GM12878 (cell line): ENCODE measurements at regions not wholly inside any gene's neighbourhood (a gene's known extent, or its start where the extent isn't known, plus 50 kb on each side); places are given as distances from the start of the nearest gene placed in this dataset.

Experiments used
- ATAC-seq: fragments of 200-7000 bp; cut with Tn5 transposase; 3 replicates; pipeline ENCODE4 v1.9.1; 2020; ENCODE audit warnings: mild to moderate bottlenecking, moderate library complexity
- BruUV-seq: library from RNA; stranded (reverse); fragments of 400-500 nt; replicated peaks from 2 replicates; lab custom pipeline; 2021; lab: Mats Ljungman, UMichigan
- CTCF ChIA-PET: fragments of 300-600 bp; sonication (Branson Sonifier 250); formaldehyde crosslinking; extraction: SDS; loops from one replicate; lab custom pipeline; 2021; ENCODE audit warnings: inconsistent platforms; lab: Yijun Ruan, JAX
- POLR2A ChIA-PET: fragments of 350-600 bp; formaldehyde crosslinking; extraction: SDS; loops from one replicate; lab custom pipeline; 2021; ENCODE audit warnings: inconsistent platforms; lab: Charles Lee
- RAD21 ChIA-PET: fragments of 300-600 bp; sonication (Branson Sonifier 250); formaldehyde crosslinking; loops from one replicate; lab custom pipeline; 2023; ENCODE audit warnings: antibody characterized with exemption; ENCODE audit not compliant: unreplicated experiment; lab: Charles Lee
- SMC1A ChIA-PET: fragments of 300-600 bp; sonication (Branson Sonifier 250); formaldehyde crosslinking; loops from one replicate; lab custom pipeline; 2023; ENCODE audit not compliant: unreplicated experiment, uncharacterized antibody; lab: Charles Lee
- DNase-seq: peaks from one replicate; pipeline ENCODE4 v3.0.0-alpha.2; 2011; ENCODE audit warnings: low read depth, low spot score
- FAIRE-seq: peaks from 3 replicates; lab custom pipeline; 2011; peaks lifted over from hg19 to GRCh38; lab: Jason Lieb, UNC
- H2AFZ ChIP-seq: 2 replicates; pipeline ENCODE4 v1.6.0; 2011; ENCODE audit warnings: low read depth, low read length, control low read depth; ENCODE audit not compliant: control insufficient read depth
- H3K27ac ChIP-seq: 2 replicates; pipeline ENCODE4 v1.5.1; 2011; ENCODE audit warnings: control low read depth; ENCODE audit not compliant: control insufficient read depth, insufficient read depth
- H3K27me3 ChIP-seq, 2 experiments: replicated peaks in 1 of 2; 2 replicates each; pipeline versions ENCODE4 v1.6.0 to v1.6.1; 2011; ENCODE audit warnings: low read length in 1 of 2; ENCODE audit not compliant: control insufficient read depth in 2 of 2, insufficient read depth in 2 of 2
- H3K36me3 ChIP-seq, 2 experiments: 2 replicates each; pipeline ENCODE4 v1.5.1; 2011; ENCODE audit warnings: low read length in 1 of 2; ENCODE audit not compliant: control insufficient read depth in 2 of 2, insufficient read depth in 2 of 2
- H3K4me1 ChIP-seq: 2 replicates; pipeline ENCODE4 v1.6.1; 2011; ENCODE audit warnings: mild to moderate bottlenecking, low read length, moderate library complexity, mixed read lengths; ENCODE audit not compliant: control insufficient read depth, insufficient read depth
- H3K4me2 ChIP-seq: 2 replicates; pipeline ENCODE4 v1.6.0; 2011; ENCODE audit warnings: control low read depth; ENCODE audit not compliant: control insufficient read depth, insufficient read depth
- H3K4me3 ChIP-seq: fragments of 200-600 bp; sonication (generic); 2 replicates; pipeline ENCODE4 v1.5.1; 2016
- H3K79me2 ChIP-seq: 2 replicates; pipeline ENCODE4 v1.6.0; 2011; ENCODE audit warnings: low read length; ENCODE audit not compliant: control insufficient read depth, insufficient read depth
- H3K9ac ChIP-seq: 2 replicates; pipeline ENCODE4 v1.8.0; 2011; ENCODE audit warnings: low read length, control low read depth, mixed read lengths; ENCODE audit not compliant: control insufficient read depth, insufficient read depth
- H3K9me3 ChIP-seq: replicated peaks from 3 replicates; pipeline ENCODE4 v1.5.1; 2011; ENCODE audit warnings: mild to moderate bottlenecking, low read length; ENCODE audit not compliant: control insufficient read depth, insufficient read depth
- H4K20me1 ChIP-seq: 2 replicates; pipeline ENCODE4 v1.6.0; 2011; ENCODE audit not compliant: control insufficient read depth, insufficient read depth
- GATAD2B ChIP-seq: fragments of 450-650 bp; conservative IDR thresholded peaks from 2 replicates; pipeline ENCODE4 v1.6.1; 2017; ENCODE audit warnings: low read depth, mild to moderate bottlenecking, moderate library complexity
- IRF4 ChIP-seq: IDR thresholded peaks from 2 replicates; pipeline ENCODE4 v1.6.1; 2011; ENCODE audit warnings: low read depth, low read length
- LARP7 ChIP-seq: fragments of 450-650 bp; IDR thresholded peaks from 2 replicates; pipeline ENCODE4 v1.6.1; 2017; ENCODE audit warnings: mild to moderate bottlenecking
- MEF2A ChIP-seq: IDR thresholded peaks from 2 replicates; pipeline ENCODE4 v1.6.1; 2011; ENCODE audit warnings: low read depth, mild to moderate bottlenecking, low read length, moderate library complexity; ENCODE audit not compliant: insufficient read depth
- NFYB ChIP-seq: IDR thresholded peaks from 2 replicates; pipeline ENCODE4 v1.6.1; 2011; ENCODE audit warnings: low read depth, mild to moderate bottlenecking, low read length, improper control_type of control experiment, moderate library complexity; ENCODE audit not compliant: insufficient read depth
- RAD21 ChIP-seq: IDR thresholded peaks from 2 replicates; pipeline ENCODE4 v1.6.1; 2011; ENCODE audit warnings: mild to moderate bottlenecking, low read depth, low read length, moderate library complexity; ENCODE audit not compliant: insufficient read depth
- RB1 ChIP-seq: fragments of 450-650 bp; formaldehyde crosslinking; IDR thresholded peaks from 2 replicates; pipeline ENCODE4 v1.6.1; 2017; ENCODE audit warnings: mild to moderate bottlenecking, borderline replicate concordance
- SMAD5 ChIP-seq: IDR thresholded peaks from 2 replicates; pipeline ENCODE4 v1.6.1; 2016; ENCODE audit warnings: antibody characterized with exemption, low read depth
- SP1 ChIP-seq: IDR thresholded peaks from one replicate; pipeline ENCODE4 v1.6.1; 2011; ENCODE audit warnings: low read depth, low read length
- TARDBP ChIP-seq: IDR thresholded peaks from 2 replicates; pipeline ENCODE4 v1.6.1; 2016; ENCODE audit warnings: borderline replicate concordance
- TCF3 ChIP-seq: IDR thresholded peaks from 2 replicates; pipeline ENCODE4 v1.6.1; 2012; ENCODE audit warnings: low read depth, mild to moderate bottlenecking, low read length, borderline replicate concordance; ENCODE audit not compliant: insufficient read depth
- YBX1 ChIP-seq: fragments of 450-650 bp; IDR thresholded peaks from 2 replicates; pipeline ENCODE4 v1.6.1; 2016; ENCODE audit warnings: antibody characterized with exemption
- ZNF207 ChIP-seq: fragments of 450-650 bp; IDR thresholded peaks from 2 replicates; pipeline ENCODE4 v1.6.1; 2014; ENCODE audit warnings: antibody characterized with exemption, mild to moderate bottlenecking, borderline replicate concordance
- WGBS: methylation state at CpG from one replicate; pipeline ENCODE4 v1.1.6; 2016; ENCODE audit warnings: low lambda C conversion rate; ENCODE audit not compliant: insufficient replicate concordance, insufficient coverage; ENCODE audit errors: missing lambda C conversion rate; 5-methylcytosine and 5-hydroxymethylcytosine counted together
- in situ Hi-C: fragments of 300-500 bp; cut with MboI; formaldehyde crosslinking; loops from 9 replicates; pipeline ENCODE4 v1.14.3; 2018; ENCODE audit warnings: mixed read lengths
- intact Hi-C: fragments of 100-400 bp; cut with micrococcal nuclease; formaldehyde crosslinking; loops from one replicate; pipeline ENCODE4 v1.14.2; 2022; ENCODE audit not compliant: unreplicated experiment
- TF ChIP-seq, protein P1 (sequence below): fragments of 450-650 bp; IDR thresholded peaks from 2 replicates; pipeline ENCODE4 v1.6.1; 2016; ENCODE audit warnings: mild to moderate bottlenecking
- TF ChIP-seq, protein P2 (sequence below): fragments of 450-650 bp; IDR thresholded peaks from 2 replicates; pipeline ENCODE4 v1.6.1; 2017; ENCODE audit warnings: mild to moderate bottlenecking, moderate library complexity
- TF ChIP-seq, protein P3 (sequence below): IDR thresholded peaks from 2 replicates; pipeline ENCODE4 v1.6.1; 2012; ENCODE audit warnings: improper control_type of control experiment, low read depth, low read length; ENCODE audit not compliant: insufficient replicate concordance

DNA sequence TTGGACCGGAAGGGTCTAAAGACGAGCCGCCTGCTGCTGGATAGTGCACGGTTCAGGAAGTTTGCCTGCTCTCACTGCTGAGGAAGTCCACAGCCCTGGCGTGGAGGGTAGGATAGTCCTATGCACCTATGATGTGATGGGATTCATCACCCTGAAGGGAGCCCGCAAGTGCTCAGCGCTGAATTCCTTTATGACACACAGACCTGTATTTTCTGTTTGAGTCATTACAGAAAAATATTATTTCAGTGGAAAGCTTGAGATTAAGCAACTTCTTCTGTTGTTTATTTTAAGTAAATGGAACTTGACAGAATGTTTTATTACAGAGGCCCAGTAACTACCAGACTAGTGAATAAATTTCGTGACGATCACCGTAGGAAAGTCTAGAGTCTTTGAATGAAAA lies 123.2 kb downstream of the TRIML1 start:
- ChIA-PET SMC1A (no interaction called here), CTCF (no interaction called here), POLR2A (no interaction called here), RAD21 (no interaction called here)
- H4K20me1 ChIP-seq, result no peaks in the 10 kb centered on the region
- no peak overlapping the region for H3K9ac ChIP-seq
- FAIRE-seq (no peak), DNase-seq (no peak), ATAC-seq (no peak)
- no peaks in the 10 kb centered on the region for H3K9me3 ChIP-seq
- no TSS peak for BruUV-seq
- in situ Hi-C loops (no loop called here), intact Hi-C loops (no loop called here)
- H3K4me2 ChIP-seq, result no peak overlapping the region
- H3K27ac ChIP-seq, result no peak overlapping the region
- H3K4me3 ChIP-seq, result no peak overlapping the region
- no peaks in the 10 kb centered on the region for H3K27me3 ChIP-seq
- H3K36me3 ChIP-seq, result no peaks in the 10 kb centered on the region
- H2AFZ ChIP-seq, result no peak overlapping the region
- 54% methylated on average over 10 of the region's 10 CpGs for WGBS
- no peaks in the 10 kb centered on the region for H3K79me2 ChIP-seq
- H3K4me1 ChIP-seq, result no peaks in the 10 kb centered on the region
- no peak for TF ChIP-seq SMAD5
- no peak for TF ChIP-seq ZNF207
- TF ChIP-seq TCF3, result no peak
- no peak for TF ChIP-seq MEF2A
- no peak for TF ChIP-seq GATAD2B
- no peak for TF ChIP-seq RB1
- TF ChIP-seq, protein P1, sequence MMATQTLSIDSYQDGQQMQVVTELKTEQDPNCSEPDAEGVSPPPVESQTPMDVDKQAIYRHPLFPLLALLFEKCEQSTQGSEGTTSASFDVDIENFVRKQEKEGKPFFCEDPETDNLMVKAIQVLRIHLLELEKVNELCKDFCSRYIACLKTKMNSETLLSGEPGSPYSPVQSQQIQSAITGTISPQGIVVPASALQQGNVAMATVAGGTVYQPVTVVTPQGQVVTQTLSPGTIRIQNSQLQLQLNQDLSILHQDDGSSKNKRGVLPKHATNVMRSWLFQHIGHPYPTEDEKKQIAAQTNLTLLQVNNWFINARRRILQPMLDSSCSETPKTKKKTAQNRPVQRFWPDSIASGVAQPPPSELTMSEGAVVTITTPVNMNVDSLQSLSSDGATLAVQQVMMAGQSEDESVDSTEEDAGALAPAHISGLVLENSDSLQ, result no peak
- TF ChIP-seq YBX1, result no peak
- no peak for TF ChIP-seq NFYB
- no peak for TF ChIP-seq LARP7
- TF ChIP-seq, protein P2, sequence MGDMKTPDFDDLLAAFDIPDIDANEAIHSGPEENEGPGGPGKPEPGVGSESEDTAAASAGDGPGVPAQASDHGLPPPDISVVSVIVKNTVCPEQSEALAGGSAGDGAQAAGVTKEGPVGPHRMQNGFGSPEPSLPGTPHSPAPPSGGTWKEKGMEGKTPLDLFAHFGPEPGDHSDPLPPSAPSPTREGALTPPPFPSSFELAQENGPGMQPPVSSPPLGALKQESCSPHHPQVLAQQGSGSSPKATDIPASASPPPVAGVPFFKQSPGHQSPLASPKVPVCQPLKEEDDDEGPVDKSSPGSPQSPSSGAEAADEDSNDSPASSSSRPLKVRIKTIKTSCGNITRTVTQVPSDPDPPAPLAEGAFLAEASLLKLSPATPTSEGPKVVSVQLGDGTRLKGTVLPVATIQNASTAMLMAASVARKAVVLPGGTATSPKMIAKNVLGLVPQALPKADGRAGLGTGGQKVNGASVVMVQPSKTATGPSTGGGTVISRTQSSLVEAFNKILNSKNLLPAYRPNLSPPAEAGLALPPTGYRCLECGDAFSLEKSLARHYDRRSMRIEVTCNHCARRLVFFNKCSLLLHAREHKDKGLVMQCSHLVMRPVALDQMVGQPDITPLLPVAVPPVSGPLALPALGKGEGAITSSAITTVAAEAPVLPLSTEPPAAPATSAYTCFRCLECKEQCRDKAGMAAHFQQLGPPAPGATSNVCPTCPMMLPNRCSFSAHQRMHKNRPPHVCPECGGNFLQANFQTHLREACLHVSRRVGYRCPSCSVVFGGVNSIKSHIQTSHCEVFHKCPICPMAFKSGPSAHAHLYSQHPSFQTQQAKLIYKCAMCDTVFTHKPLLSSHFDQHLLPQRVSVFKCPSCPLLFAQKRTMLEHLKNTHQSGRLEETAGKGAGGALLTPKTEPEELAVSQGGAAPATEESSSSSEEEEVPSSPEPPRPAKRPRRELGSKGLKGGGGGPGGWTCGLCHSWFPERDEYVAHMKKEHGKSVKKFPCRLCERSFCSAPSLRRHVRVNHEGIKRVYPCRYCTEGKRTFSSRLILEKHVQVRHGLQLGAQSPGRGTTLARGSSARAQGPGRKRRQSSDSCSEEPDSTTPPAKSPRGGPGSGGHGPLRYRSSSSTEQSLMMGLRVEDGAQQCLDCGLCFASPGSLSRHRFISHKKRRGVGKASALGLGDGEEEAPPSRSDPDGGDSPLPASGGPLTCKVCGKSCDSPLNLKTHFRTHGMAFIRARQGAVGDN, result no peak
- no peak for TF ChIP-seq SP1
- TF ChIP-seq, protein P3, sequence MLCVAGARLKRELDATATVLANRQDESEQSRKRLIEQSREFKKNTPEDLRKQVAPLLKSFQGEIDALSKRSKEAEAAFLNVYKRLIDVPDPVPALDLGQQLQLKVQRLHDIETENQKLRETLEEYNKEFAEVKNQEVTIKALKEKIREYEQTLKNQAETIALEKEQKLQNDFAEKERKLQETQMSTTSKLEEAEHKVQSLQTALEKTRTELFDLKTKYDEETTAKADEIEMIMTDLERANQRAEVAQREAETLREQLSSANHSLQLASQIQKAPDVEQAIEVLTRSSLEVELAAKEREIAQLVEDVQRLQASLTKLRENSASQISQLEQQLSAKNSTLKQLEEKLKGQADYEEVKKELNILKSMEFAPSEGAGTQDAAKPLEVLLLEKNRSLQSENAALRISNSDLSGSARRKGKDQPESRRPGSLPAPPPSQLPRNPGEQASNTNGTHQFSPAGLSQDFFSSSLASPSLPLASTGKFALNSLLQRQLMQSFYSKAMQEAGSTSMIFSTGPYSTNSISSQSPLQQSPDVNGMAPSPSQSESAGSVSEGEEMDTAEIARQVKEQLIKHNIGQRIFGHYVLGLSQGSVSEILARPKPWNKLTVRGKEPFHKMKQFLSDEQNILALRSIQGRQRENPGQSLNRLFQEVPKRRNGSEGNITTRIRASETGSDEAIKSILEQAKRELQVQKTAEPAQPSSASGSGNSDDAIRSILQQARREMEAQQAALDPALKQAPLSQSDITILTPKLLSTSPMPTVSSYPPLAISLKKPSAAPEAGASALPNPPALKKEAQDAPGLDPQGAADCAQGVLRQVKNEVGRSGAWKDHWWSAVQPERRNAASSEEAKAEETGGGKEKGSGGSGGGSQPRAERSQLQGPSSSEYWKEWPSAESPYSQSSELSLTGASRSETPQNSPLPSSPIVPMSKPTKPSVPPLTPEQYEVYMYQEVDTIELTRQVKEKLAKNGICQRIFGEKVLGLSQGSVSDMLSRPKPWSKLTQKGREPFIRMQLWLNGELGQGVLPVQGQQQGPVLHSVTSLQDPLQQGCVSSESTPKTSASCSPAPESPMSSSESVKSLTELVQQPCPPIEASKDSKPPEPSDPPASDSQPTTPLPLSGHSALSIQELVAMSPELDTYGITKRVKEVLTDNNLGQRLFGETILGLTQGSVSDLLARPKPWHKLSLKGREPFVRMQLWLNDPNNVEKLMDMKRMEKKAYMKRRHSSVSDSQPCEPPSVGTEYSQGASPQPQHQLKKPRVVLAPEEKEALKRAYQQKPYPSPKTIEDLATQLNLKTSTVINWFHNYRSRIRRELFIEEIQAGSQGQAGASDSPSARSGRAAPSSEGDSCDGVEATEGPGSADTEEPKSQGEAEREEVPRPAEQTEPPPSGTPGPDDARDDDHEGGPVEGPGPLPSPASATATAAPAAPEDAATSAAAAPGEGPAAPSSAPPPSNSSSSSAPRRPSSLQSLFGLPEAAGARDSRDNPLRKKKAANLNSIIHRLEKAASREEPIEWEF, result no peak
- TF ChIP-seq TARDBP, result no peak
- TF ChIP-seq IRF4, result no peak
- TF ChIP-seq RAD21, result no peak
